NCI-H2107 treated with DMSO at 0.1 percent for 48 hours (cell line): ENCODE measurements at regions not wholly inside any gene's neighbourhood (a gene's known extent, or its start where the extent isn't known, plus 50 kb on each side); places are given as distances from the start of the nearest gene placed in this dataset.
"Not testable (repeated sequence)": the region's sequence is repeated elsewhere in the genome, so short reads cannot be mapped to it uniquely, and the experiment has no call there.

Experiments used
- DNase-seq: peaks from one replicate; lab custom pipeline; 2025; ENCODE audit not compliant: unreplicated experiment; lab: John Stamatoyannopoulos, UW

DNA sequence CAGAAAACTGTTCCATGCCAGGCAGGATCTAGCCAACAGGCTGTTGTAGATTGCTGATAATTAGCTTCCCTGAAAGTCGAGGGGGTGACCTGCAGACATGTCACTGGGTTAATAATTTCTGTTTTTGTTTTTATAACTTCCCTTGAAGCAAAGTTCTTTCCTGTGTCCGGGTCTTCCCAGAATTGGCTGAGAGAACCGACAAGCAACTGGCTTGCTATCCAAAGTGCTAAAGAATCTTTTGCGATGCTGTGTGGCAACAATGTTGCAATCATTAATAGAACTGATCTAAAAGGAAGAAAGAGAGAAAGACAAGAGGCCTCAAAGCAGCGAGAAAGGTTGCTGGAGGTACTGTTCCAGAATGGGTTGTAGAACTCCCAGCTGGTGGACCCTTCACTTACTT is 132.1 kb upstream of the DPP6 start:
- no peak for DNase-seq

DNA sequence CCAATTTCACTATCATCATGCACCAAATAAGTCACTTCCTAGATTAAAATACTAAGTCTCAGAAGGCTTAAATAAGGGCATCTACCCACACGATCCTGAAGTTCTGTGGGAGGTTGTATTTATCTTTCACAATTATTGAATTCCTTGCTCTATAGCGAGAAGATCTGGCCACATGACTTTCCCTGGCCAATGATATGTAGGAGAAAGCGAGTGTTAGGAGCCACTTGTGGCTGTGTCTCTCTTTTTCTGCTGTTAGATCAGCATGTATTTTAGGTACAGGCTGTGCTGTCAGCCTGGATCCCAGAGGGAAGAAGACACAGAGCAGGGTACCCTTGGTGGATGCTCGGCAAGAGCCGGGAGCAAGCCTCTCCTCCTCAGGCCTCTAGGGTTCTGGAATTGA is 131.3 kb upstream of the DPP6 start:
- no peak for DNase-seq

DNA sequence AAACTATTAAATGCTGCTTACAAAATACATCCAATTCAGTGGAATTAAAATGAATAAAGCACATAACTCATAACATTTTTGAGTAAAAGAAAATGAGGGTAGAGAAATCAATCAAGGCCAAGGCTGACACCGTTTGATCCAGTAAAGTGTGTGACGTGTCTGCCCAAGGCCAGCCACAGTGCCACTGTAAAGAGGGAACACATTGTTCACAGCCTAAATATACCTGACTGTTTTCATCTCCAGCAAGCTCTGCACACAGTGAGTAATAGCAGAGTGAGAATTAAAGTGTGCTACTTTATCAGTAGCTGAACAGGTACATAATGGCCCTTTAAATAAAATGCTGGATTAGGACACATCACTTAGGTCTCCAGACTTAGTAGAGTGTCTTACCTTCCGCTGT is 130.8 kb upstream of the DPP6 start:
- no peak for DNase-seq

GRCh38 chr7:153930696-153931095 is 121.5 kb upstream of the DPP6 start:
- DNase-seq: no peak

DNA sequence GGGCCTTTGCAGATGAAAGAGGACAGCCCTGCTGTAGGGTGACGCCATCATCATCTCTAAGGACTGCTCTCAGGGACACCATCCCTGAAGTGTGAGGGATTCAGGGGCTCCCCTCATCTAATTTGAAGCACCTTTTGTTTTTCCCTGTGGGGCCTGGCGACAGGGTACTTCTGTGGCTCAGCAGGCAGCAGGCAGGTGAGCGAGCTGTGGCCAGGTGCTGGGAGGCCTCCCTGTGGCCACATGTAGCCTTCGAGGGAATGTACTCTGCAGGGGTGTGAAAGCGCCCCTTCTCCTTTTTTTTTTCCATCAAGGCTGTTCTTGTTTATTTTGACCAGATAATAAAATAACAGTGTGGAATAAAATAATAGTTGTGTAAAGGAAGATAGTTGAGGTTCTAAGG is 118.2 kb upstream of the DPP6 start:
- DNase-seq: peak; percentile 67

GRCh38 chr7:153934629-153935028 is 117.6 kb upstream of the DPP6 start:
- DNase-seq: no peak

- DNase-seq: no peak
Measured at GRCh38 chr7:153935095-153935494, 117.1 kb upstream of the DPP6 start.

DNA sequence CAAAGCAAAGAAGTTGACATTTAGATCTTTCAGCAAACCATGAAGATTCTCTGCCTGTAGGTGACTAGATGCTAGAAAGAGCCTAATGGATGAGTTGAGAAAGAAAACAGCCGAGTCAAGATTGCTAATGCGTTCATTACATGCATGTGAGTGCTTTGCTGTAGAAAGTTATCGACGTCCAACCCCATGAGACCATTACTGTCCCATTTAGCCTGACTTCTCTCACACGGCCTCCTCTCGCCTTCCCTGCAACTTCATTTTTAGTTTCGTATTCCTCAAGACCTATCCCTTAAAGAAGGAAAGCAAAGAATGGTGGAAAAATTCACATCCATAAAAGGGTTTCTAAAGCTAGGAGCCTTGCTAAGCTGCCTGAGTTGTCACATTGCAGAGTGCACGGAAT is 113.7 kb upstream of the DPP6 start:
- DNase-seq: no peak

GRCh38 chr7:153939177-153939576 is 113.0 kb upstream of the DPP6 start:
- DNase-seq: no peak

DNA sequence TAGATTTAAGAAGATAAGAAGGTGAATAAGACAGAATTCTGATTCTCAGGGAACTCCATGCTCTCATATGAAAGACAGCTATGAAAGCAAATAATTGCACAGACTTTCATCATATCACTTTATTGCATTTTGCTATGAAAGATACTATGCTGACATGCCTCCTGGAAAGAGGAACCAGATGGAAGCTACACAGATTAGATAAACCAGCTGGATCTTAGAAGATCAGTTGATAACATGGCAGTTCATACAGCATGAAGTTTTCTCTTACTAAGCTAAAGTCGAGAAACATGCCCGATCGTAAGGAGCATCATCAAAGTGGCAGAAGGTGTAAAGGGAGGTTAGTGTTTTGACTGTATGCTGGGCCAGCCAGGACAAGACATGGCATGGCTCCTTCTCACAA is 112.5 kb upstream of the DPP6 start:
- DNase-seq: no peak

DNA sequence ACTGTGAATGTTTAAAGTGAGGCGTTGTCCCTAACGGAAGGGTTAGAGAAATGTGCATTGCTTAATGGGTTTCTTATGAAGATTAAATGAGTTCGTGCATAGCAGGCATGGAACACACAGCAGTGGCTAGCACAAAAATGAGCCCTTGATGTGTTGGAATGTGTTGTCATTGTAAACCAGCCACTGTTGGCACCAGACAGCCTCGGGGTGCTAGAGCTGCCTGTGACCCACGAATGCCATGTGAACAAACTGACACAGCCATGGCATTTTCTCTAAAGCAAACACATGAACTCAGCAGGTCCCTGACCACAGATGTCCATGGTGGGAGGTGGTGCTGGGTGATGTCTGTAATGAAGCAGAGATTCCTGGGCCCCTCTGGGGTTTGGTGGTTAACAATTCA is 111.1 kb upstream of the DPP6 start:
- no peak for DNase-seq

- DNase-seq: no peak
Measured at GRCh38 chr7:153942036-153942435, 110.2 kb upstream of the DPP6 start.

- DNase-seq: peak; percentile 58
Measured at GRCh38 chr7:153943457-153943856, 108.7 kb upstream of the DPP6 start.

- peak; percentile 64 for DNase-seq
Measured at GRCh38 chr7:153943861-153944260, 108.3 kb upstream of the DPP6 start.

- DNase-seq: no peak
Measured at GRCh38 chr7:153948060-153948459, 104.1 kb upstream of the DPP6 start.

DNA sequence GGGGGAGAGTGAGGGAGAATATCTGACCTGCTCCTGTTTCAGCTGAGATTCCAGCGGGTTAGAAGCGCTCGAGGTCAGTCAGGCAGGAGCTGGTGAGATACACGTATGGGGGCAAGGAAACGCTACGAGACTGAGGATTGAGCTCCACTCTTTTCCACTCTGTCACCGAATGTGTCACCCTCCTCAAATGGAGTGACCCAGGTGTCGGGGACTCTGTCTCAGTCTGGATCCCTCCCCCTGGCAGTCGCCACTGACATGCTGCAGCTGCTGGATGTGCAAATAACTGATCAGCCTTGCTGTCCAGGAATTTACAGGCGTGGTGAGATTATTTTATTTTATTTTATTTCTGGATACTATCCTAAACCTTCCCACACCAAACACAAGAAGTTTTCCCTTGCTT is 100.9 kb upstream of the DPP6 start:
- no peak for DNase-seq

DNA sequence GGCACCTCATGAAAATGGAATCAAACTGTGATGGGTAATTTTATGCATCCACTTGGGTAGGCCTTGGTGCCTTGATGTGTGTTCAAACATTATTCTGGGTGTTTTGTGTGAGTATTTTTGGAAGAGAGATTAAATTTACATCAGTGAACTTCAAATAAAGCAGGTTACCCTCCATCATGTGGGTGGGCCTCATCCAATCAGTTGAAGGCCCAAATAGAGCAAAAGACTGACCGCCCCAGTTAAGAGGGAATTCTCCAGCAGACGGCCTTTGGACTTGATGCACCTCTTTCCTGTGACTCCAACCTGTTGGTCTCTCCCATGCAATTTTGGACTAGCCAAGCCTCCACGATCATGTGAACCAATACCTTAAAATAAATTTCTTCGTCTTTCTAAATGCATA is 97.7 kb upstream of the DPP6 start:
- no peak for DNase-seq

GRCh38 chr7:153957677-153958076 is 94.5 kb upstream of the DPP6 start:
- DNase-seq: not testable (repeated sequence)

GRCh38 chr7:153958381-153958780 is 93.8 kb upstream of the DPP6 start:
- peak; percentile 21 for DNase-seq

DNA sequence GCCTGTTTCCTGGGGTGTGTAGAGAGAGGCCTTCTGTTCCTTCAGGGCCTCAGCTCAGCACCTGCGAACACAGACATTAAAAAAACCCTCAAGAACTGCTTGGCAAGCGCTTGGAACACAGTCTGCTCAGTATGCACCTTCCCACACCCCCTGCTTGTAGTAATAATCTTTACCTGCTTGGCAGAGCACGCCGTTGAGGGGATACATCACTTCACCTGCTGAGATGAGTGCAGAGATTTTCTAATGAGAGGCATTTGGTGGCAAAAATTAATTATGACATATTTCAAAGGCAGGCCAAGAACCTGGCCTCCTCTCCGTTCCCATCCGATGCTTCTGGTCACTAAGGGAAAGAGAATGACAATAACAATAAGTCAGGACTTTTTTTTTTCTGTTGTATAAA is 93.4 kb upstream of the DPP6 start:
- not testable (repeated sequence) for DNase-seq

DNA sequence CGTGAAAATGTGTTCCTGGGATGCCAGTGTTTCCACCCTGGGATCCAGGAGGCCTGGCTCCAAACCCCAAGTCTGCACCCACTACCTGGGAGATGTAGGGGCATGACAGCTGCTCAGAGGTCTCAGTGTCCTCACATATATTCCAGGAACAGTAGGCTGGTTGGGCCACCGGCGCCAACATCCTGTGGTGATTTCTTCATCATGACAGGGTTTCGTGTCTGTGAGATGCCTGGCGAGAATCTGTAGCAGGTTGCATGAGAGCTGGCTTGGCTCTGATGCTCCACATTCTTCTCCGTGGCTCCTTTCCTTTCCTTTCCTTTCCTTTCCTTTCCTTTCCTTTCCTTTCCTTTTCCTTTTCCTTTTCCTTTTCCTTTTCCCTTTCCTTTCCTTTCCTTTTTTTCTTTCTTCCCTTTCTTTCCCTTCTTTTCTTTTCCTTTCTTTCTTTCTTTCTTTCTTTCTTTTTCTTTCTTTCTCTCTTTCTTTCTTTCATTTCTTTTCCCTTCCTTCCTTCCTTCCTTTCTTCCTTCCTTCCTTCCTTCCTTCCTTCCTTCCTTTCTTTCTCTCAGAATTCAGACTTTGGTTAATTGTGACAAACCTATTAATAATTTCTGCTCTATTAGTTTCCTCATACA is 87.6 kb upstream of the DPP6 start:
- DNase-seq: not testable (repeated sequence)

- DNase-seq: not testable (repeated sequence)
Measured at GRCh38 chr7:153969016-153969415, 83.2 kb upstream of the DPP6 start.

DNA sequence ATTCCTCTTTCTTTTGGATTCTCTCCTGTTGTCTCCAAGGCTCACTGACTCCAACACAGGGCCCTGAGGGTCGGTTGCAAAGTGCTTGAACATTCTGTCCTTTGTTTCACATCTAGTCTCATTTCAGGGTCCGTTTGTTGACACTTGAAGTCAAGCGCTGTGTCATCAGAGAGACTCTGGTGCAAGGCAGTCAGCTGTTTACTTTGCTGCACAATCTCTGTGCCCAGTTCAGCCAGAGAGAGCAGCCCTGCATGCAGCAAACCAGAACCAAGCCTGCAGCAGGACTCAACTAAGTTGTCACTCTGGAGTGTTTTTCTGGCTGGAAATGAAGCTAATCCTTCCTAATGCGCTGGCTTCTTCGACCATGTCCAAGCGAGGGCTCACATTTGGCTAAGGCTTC is 77.6 kb upstream of the DPP6 start:
- not testable (repeated sequence) for DNase-seq

GRCh38 chr7:153976745-153977144 is 75.5 kb upstream of the DPP6 start:
- not testable (repeated sequence) for DNase-seq
